ENCODE measurements at regions not wholly inside any gene's neighbourhood (a gene's known extent, or its start where the extent isn't known, plus 50 kb on each side); places are given as distances from the start of the nearest gene placed in this dataset.

GRCh38 chr2:212730994-212731393 lies 192.4 kb upstream of the ERBB4 start:
- no peaks in the 10 kb centered on the region for H3K27me3 ChIP-seq (replicated peaks; ENCODE audit: insufficient read depth, low read depth, low read length, poor library complexity)
- no peaks in the 10 kb centered on the region for H3K4me1 ChIP-seq (ENCODE audit: insufficient read depth, low read length, poor library complexity, severe bottlenecking)
- TF ChIP-seq CTCF (conservative IDR thresholded peaks at IDR 0.05; ENCODE audit: low read depth, low read length) = no peak
- no peak for TF ChIP-seq EZH2 (IDR thresholded peaks at IDR 0.05; ENCODE audit: borderline replicate concordance, low read depth, low read length, poor library complexity, severe bottlenecking)
- BruUV-seq (replicated peaks) = no TSS peak
- ChIA-PET POLR2A (ENCODE audit: low non-redundant PET) (interaction anchor here (0.6 kb wide), 1 partner anchor 16 kb away, joined by 11 read pairs; no protein-coding TSS in a partner anchor), CTCF (no interaction called here)
- H3K4me3 ChIP-seq (ENCODE audit: low read depth, low read length, poor library complexity, severe bottlenecking) = no peak overlapping the region
- H3K27ac ChIP-seq (ENCODE audit: low read depth, low read length, poor library complexity, severe bottlenecking) = no peak overlapping the region
- H3K36me3 ChIP-seq (ENCODE audit: insufficient read depth, low read length, poor library complexity, severe bottlenecking) = no peaks in the 10 kb centered on the region
- no peaks in the 10 kb centered on the region for H3K9me3 ChIP-seq (ENCODE audit: low read depth, low read length, poor library complexity, severe bottlenecking)
- no peak for DNase-seq (ENCODE audit: low spot score)
- intact Hi-C loops (cut with micrococcal nuclease; ENCODE audit: unreplicated experiment) = no loop called here

- Histone ChIP-seq H3K4me1 (ENCODE audit: insufficient read depth, low read length, poor library complexity, severe bottlenecking) (no peaks in the 10 kb centered on the region), H3K36me3 (ENCODE audit: insufficient read depth, low read length, poor library complexity, severe bottlenecking) (no peaks in the 10 kb centered on the region), H3K27ac (ENCODE audit: low read depth, low read length, poor library complexity, severe bottlenecking) (no peak overlapping the region), H3K27me3 (replicated peaks; ENCODE audit: insufficient read depth, low read depth, low read length, poor library complexity) (no peaks in the 10 kb centered on the region), H3K9me3 (ENCODE audit: low read depth, low read length, poor library complexity, severe bottlenecking) (no peaks in the 10 kb centered on the region), H3K4me3 (ENCODE audit: low read depth, low read length, poor library complexity, severe bottlenecking) (no peak overlapping the region)
- intact Hi-C loops (cut with micrococcal nuclease; ENCODE audit: unreplicated experiment) = no loop called here
- TF ChIP-seq CTCF (conservative IDR thresholded peaks at IDR 0.05; ENCODE audit: low read depth, low read length) (no peak), EZH2 (IDR thresholded peaks at IDR 0.05; ENCODE audit: borderline replicate concordance, low read depth, low read length, poor library complexity, severe bottlenecking) (no peak)
- ChIA-PET CTCF (no interaction called here), POLR2A (ENCODE audit: low non-redundant PET) (no interaction called here)
- no TSS peak for BruUV-seq (replicated peaks)
- DNase-seq (ENCODE audit: low spot score) = no peak
Observed at GRCh38 chr2:212728717-212729116, 190.1 kb upstream of the ERBB4 start.

GRCh38 chr2:212727751-212728150 lies 189.1 kb upstream of the ERBB4 start:
- no peaks in the 10 kb centered on the region for H3K27me3 ChIP-seq (replicated peaks; ENCODE audit: insufficient read depth, low read depth, low read length, poor library complexity)
- CTCF ChIA-PET = no interaction called here
- H3K4me3 ChIP-seq (ENCODE audit: low read depth, low read length, poor library complexity, severe bottlenecking) = no peak overlapping the region
- H3K27ac ChIP-seq (ENCODE audit: low read depth, low read length, poor library complexity, severe bottlenecking) = no peak overlapping the region
- TF ChIP-seq EZH2 (IDR thresholded peaks at IDR 0.05; ENCODE audit: borderline replicate concordance, low read depth, low read length, poor library complexity, severe bottlenecking) (no peak), CTCF (conservative IDR thresholded peaks at IDR 0.05; ENCODE audit: low read depth, low read length) (no peak)
- no peak for DNase-seq (ENCODE audit: low spot score)
- BruUV-seq (replicated peaks) = no TSS peak
- no peaks in the 10 kb centered on the region for H3K9me3 ChIP-seq (ENCODE audit: low read depth, low read length, poor library complexity, severe bottlenecking)
- H3K4me1 ChIP-seq (ENCODE audit: insufficient read depth, low read length, poor library complexity, severe bottlenecking) = no peaks in the 10 kb centered on the region
- intact Hi-C loops (cut with micrococcal nuclease; ENCODE audit: unreplicated experiment) = no loop called here
- H3K36me3 ChIP-seq (ENCODE audit: insufficient read depth, low read length, poor library complexity, severe bottlenecking) = no peaks in the 10 kb centered on the region
- POLR2A ChIA-PET (ENCODE audit: low non-redundant PET) = no interaction called here

Data from A673 (cell line).